ENCODE measurements at regions not wholly inside any gene's neighbourhood (a gene's known extent, or its start where the extent isn't known, plus 50 kb on each side); places are given as distances from the start of the nearest gene placed in this dataset.

GRCh38 chr9:86764671-86765343, 182.5 kb downstream of the GAS1 start:
- no peak overlapping the region for H3K4ac ChIP-seq (ENCODE audit: low read depth, low read length)
- H3K79me1 ChIP-seq (ENCODE audit: low read depth in 1 of 2, low read length in 2 of 2) = no peaks in the 10 kb centered on the region
- no peak overlapping the region for H3K27ac ChIP-seq (ENCODE audit: insufficient read depth, low read length)
- ATAC-seq (ENCODE audit: low read depth) = no peak
- in situ Hi-C loops (cut with MboI; ENCODE audit: low sequenced_read_pairs) = no loop called here
- no peak overlapping the region for H2BK120ac ChIP-seq (ENCODE audit: low read depth, low read length)
- peaks cover 4% of the 10 kb centered on the region; the same call in 1 of the 2 replicates for H3K4me1 ChIP-seq (ENCODE audit: control insufficient read depth, insufficient read depth, low read length)
- no peak for DNase-seq
- WGBS, 2 experiments (ENCODE audit: extremely low coverage in 2 of 2, insufficient read length in 1 of 2) = 96% methylated on average over 7 of the region's 13 CpGs; no CpG with 5 or more reads in 1 of the 2 experiments
- no TSS peak for BruUV-seq (replicated peaks)
- no peak overlapping the region for H3K56ac ChIP-seq (ENCODE audit: extremely low read depth, insufficient read depth, low read length)
- H3K23ac ChIP-seq (ENCODE audit: low read depth, low read length) = no peak overlapping the region
- no peak overlapping the region for H3K9ac ChIP-seq (ENCODE audit: low read depth, low read length)
- no peaks in the 10 kb centered on the region for H4K20me1 ChIP-seq (ENCODE audit: insufficient read depth, low read length)
- no peak overlapping the region for H4K8ac ChIP-seq (ENCODE audit: low read depth in 2 of 2, low read length in 2 of 2)
- dilution Hi-C loops (cut with HindIII; ENCODE audit: low sequenced_read_pairs, unreplicated experiment) = no loop called here
- TF ChIP-seq USF2 (IDR thresholded peaks at IDR 0.05; ENCODE audit: low read depth, low read length) (no peak), RCOR1 (IDR thresholded peaks at IDR 0.05; ENCODE audit: insufficient replicate concordance, low read length) (no peak), MXI1 (IDR thresholded peaks at IDR 0.05; ENCODE audit: borderline replicate concordance, low read depth, low read length) (no peak), RFX5 (IDR thresholded peaks at IDR 0.05; ENCODE audit: low read depth, low read length) (no peak), FOS (IDR thresholded peaks at IDR 0.05; ENCODE audit: low read depth, low read length) (no peak), POLR2A (IDR thresholded peaks at IDR 0.05; ENCODE audit: low read depth, low read length) (no peak), RAD21 (IDR thresholded peaks at IDR 0.05; ENCODE audit: low read length) (no peak), CTCF (conservative IDR thresholded peaks at IDR 0.05; ENCODE audit: low read depth, low read length) (no peak), BHLHE40 (IDR thresholded peaks at IDR 0.05; ENCODE audit: low read depth, low read length) (no peak), MAZ (IDR thresholded peaks at IDR 0.05; ENCODE audit: borderline replicate concordance, low read depth, low read length) (no peak), NFE2L2 (IDR thresholded peaks at IDR 0.05; ENCODE audit: low read depth, low read length) (no peak), ELK1 (IDR thresholded peaks at IDR 0.05; ENCODE audit: borderline replicate concordance, low read depth, low read length) (no peak), CEBPB (IDR thresholded peaks at IDR 0.05; ENCODE audit: low read depth, low read length) (no peak), MAFK (IDR thresholded peaks at IDR 0.05; ENCODE audit: low read depth, low read length) (no peak), SMC3 (IDR thresholded peaks at IDR 0.05; ENCODE audit: low read depth, low read length) (no peak), CHD1 (IDR thresholded peaks at IDR 0.05; ENCODE audit: low read depth, low read length) (no peak)
- H2BK15ac ChIP-seq (ENCODE audit: low read depth, low read length) = peak overlapping the region; percentile 80; the same call in 2 of the 3 replicates
- peak overlapping the region; percentile 64 for H2BK5ac ChIP-seq (ENCODE audit: low read depth, low read length, poor library complexity, severe bottlenecking)
- no peak overlapping the region for H3K4me3 ChIP-seq (ENCODE audit: insufficient read depth, low read depth, low read length)
- ChIA-PET CTCF (no interaction called here), POLR2A (ENCODE audit: unreplicated experiment) (no interaction called here)
- H4K5ac ChIP-seq (ENCODE audit: low read depth, low read length) = no peak overlapping the region
- no peak overlapping the region for H3K4me2 ChIP-seq (ENCODE audit: low read depth, low read length)
- H3K18ac ChIP-seq (ENCODE audit: low read depth, low read length) = no peak overlapping the region
- intact Hi-C loops (cut with micrococcal nuclease) = no loop called here
- H4K91ac ChIP-seq (ENCODE audit: insufficient read depth, low read depth, low read length) = no peak overlapping the region
- no peaks in the 10 kb centered on the region for H3K9me3 ChIP-seq (ENCODE audit: control insufficient read depth, insufficient read depth, low read length)
- H2AFZ ChIP-seq (replicated peaks; ENCODE audit: low read length, poor library complexity) = no peak overlapping the region
- no peak overlapping the region for H2AK9ac ChIP-seq (replicated peaks; ENCODE audit: low read depth, low read length, poor library complexity)
- H2BK20ac ChIP-seq (ENCODE audit: low read depth, low read length) = no peak overlapping the region
- H3K36me3 ChIP-seq (ENCODE audit: control insufficient read depth, insufficient read depth, low read length) = no peaks in the 10 kb centered on the region
- peaks cover 12% of the 10 kb centered on the region for H3K9me1 ChIP-seq (ENCODE audit: insufficient read depth, low read length)
- H2AK5ac ChIP-seq (ENCODE audit: low read depth, low read length) = peak overlapping the region; percentile 93; the same call in 1 of the 2 replicates
- H3K27me3 ChIP-seq (ENCODE audit: control insufficient read depth, insufficient read depth, low read length) = no peaks in the 10 kb centered on the region
- H3K14ac ChIP-seq (replicated peaks; ENCODE audit: low read depth, low read length) = no peak overlapping the region
